Chondrocyte (in vitro differentiated cells): ENCODE measurements at regions not wholly inside any gene's neighbourhood (a gene's known extent, or its start where the extent isn't known, plus 50 kb on each side); places are given as distances from the start of the nearest gene placed in this dataset.

ENCODE experiments used
- DNase-seq: peaks from one replicate; pipeline ENCODE4 v3.0.0; 2021; ENCODE audit warnings: mixed read lengths, low spot score
- H3K27ac Mint-ChIP-seq: one replicate; pipeline ENCODE4 v1.8.0; 2021; ENCODE audit warnings: mild to moderate bottlenecking, moderate library complexity, mixed read lengths; ENCODE audit not compliant: unreplicated experiment
- H3K27me3 Mint-ChIP-seq: 2 replicates; pipeline ENCODE4 v1.8.0; 2021; ENCODE audit warnings: low read depth, mixed read lengths
- H3K36me3 Mint-ChIP-seq: 2 replicates; pipeline ENCODE4 v1.8.0; 2021; ENCODE audit warnings: low read depth, mixed read lengths
- H3K4me1 Mint-ChIP-seq: 2 replicates; pipeline ENCODE4 v1.8.0; 2021; ENCODE audit warnings: low read depth, mild to moderate bottlenecking, mixed read lengths
- H3K4me3 Mint-ChIP-seq: one replicate; pipeline ENCODE4 v1.8.0; 2021; ENCODE audit warnings: mild to moderate bottlenecking, moderate library complexity, mixed read lengths; ENCODE audit not compliant: unreplicated experiment
- H3K9me3 Mint-ChIP-seq: 2 replicates; pipeline ENCODE4 v1.8.0; 2021; ENCODE audit warnings: low read depth, mixed read lengths
- CTCF ChIP-seq: fragments of 200-600 bp; sonication (generic); IDR thresholded peaks from 2 replicates; pipeline ENCODE4 v1.5.0; 2021; ENCODE audit warnings: antibody characterized with exemption, mild to moderate bottlenecking, moderate library complexity

GRCh38 chr9:78879324-78880100 is 582.6 kb downstream of the PSAT1 start:
- H3K4me1 Mint-ChIP-seq = peaks cover 34% of the 10 kb centered on the region
- no peak for TF ChIP-seq CTCF
- DNase-seq = no peak
- no peaks in the 10 kb centered on the region for H3K36me3 Mint-ChIP-seq
- H3K9me3 Mint-ChIP-seq = peaks cover 2% of the 10 kb centered on the region
- H3K27ac Mint-ChIP-seq = peak overlapping the region; percentile 81
- H3K27me3 Mint-ChIP-seq = no peaks in the 10 kb centered on the region
- peak overlapping the region; percentile 28 for H3K4me3 Mint-ChIP-seq

DNA sequence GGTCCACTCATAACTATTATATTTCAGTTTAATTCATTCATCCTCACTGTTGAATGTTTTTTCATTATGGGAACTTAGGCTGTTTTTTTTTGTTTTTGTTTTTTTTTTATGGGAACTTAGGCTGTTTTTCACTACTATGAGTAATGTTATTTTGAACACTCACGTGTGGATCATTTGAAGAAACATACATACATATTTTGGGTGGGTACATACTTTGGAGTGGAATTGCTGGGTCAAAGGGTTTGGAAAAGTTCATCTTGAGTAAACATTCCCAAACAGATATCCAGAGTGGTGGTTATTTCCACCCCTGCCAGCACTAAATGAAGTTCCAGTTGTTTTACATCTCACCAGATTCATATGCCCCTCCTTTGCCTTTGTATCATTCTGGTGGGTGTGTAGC is 584.4 kb downstream of the PSAT1 start:
- Mint-ChIP-seq H3K27ac (no peak overlapping the region), H3K36me3 (no peaks in the 10 kb centered on the region), H3K4me3 (no peak overlapping the region), H3K9me3 (no peaks in the 10 kb centered on the region), H3K4me1 (peaks cover 51% of the 10 kb centered on the region), H3K27me3 (no peaks in the 10 kb centered on the region)
- DNase-seq = no peak
- TF ChIP-seq CTCF = no peak

DNA sequence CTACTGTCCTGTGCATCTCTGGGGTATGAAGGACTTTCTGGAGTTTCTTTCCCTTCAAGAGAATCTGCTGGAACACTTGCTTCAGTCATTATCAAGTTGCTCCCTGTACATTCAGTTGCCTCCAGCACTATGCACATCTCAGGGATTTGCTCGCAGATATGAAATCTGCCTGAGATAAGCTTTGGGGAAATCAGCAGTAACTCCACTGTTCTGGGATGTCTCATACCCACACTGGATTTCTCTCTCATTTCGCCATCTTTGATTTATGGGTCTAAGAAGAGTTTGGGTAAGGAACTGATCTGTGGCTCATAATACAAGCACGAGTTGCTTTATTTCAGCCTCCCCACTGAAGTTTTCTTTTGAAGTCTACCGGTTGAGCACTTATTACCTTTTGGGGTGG is 585.6 kb downstream of the PSAT1 start:
- H3K4me3 Mint-ChIP-seq = no peak overlapping the region
- H3K27ac Mint-ChIP-seq = no peak overlapping the region

GRCh38 chr9:78884611-78885150 is 587.8 kb downstream of the PSAT1 start:
- no peak for DNase-seq
- Mint-ChIP-seq H3K4me1 (peaks cover 60% of the 10 kb centered on the region), H3K9me3 (no peaks in the 10 kb centered on the region), H3K27ac (peak overlapping the region; percentile 73), H3K36me3 (no peaks in the 10 kb centered on the region), H3K4me3 (no peak overlapping the region), H3K27me3 (no peaks in the 10 kb centered on the region)
- no peak for TF ChIP-seq CTCF

More for the DNA sequence above, 585.6 kb downstream of the PSAT1 start:
- H3K9me3 Mint-ChIP-seq = no peaks in the 10 kb centered on the region
- no peak for TF ChIP-seq CTCF
- H3K4me1 Mint-ChIP-seq = peaks cover 54% of the 10 kb centered on the region
- no peaks in the 10 kb centered on the region for H3K27me3 Mint-ChIP-seq
- DNase-seq = no peak
- H3K36me3 Mint-ChIP-seq = no peaks in the 10 kb centered on the region

GRCh38 chr9:78892182-78892581 is 595.3 kb downstream of the PSAT1 start:
- Mint-ChIP-seq H3K27ac (no peak overlapping the region), H3K36me3 (peaks cover 6% of the 10 kb centered on the region), H3K9me3 (peaks cover 6% of the 10 kb centered on the region), H3K27me3 (no peaks in the 10 kb centered on the region), H3K4me1 (peaks cover 16% of the 10 kb centered on the region), H3K4me3 (no peak overlapping the region)
- no peak for TF ChIP-seq CTCF
- DNase-seq = no peak
